Forelimb muscle (tissue), 1 donor: ENCODE measurements at regions not wholly inside any gene's neighbourhood (a gene's known extent, or its start where the extent isn't known, plus 50 kb on each side); places are given as distances from the start of the nearest gene placed in this dataset.

Source experiments
- DNase-seq: peaks from one replicate; pipeline ENCODE4 v3.0.0-alpha.2; 2013; ENCODE audit warnings: low read depth

DNA sequence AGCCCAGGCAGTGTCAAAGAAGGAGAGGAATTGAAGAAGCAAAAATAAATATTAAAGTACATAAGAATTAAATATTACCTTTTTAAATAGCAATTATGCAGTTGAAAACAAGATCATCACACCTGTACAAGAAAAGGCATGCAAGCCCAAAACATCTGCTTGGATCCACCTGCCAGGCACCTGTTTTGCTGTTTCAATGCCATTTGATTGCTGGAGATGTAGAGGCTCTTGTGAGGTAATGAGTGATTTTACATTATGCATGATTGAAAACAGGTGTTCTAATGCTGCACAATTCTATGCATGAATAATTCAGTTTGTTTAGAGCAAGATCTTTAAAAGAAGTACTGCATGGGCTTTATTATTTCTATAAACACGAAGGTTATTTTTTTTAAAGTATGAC is 700.6 kb upstream of the ZEB2 start:
- DNase-seq: no peak

DNA sequence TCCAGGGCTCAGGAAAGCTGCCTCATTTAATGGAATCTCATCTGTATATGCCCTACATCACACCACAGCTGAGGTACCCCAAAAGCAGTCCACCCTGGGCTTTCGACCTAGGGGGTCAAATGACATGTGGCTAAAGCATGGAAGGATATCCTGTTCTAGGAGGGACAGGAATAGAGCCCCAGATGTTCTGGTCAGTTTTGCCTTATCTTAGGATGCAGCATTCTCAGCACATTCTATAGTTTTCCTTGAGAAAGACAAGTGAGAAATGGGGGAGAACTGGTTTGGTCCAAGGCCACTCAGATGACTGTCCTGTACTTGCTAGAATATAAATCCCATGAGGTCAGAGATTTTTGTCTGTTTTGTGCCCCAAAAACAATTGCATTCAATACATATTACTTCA is 688.0 kb upstream of the ZEB2 start:
- no peak for DNase-seq

- no peak for DNase-seq
These were observed 686.8 kb upstream of the ZEB2 start for GRCh38 chr2:145206496-145207281.

GRCh38 chr2:145203891-145204290 is 684.0 kb upstream of the ZEB2 start:
- no peak for DNase-seq

- DNase-seq: no peak
These were observed 680.1 kb upstream of the ZEB2 start for GRCh38 chr2:145199827-145200706.

DNA sequence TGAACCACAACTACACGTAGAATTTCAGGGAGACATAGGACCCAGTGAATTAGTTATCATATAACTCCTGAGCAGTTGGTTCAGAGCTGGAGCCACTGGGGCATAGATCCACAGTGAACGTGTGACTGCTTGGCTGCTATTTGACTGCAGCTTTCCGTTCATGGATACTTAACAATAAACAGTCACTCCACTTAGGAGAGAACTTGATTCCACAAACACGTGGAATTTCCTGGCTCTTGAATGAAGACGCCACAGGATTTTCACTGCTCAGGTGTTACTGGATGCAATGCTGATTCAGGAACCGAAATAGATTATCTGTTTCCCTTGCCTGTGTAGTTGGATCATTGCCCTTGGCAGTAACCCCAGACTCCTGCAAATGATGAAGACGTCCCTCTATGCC is 679.1 kb upstream of the ZEB2 start:
- no peak for DNase-seq

GRCh38 chr2:145198555-145198954 is 678.6 kb upstream of the ZEB2 start:
- DNase-seq: no peak

DNA sequence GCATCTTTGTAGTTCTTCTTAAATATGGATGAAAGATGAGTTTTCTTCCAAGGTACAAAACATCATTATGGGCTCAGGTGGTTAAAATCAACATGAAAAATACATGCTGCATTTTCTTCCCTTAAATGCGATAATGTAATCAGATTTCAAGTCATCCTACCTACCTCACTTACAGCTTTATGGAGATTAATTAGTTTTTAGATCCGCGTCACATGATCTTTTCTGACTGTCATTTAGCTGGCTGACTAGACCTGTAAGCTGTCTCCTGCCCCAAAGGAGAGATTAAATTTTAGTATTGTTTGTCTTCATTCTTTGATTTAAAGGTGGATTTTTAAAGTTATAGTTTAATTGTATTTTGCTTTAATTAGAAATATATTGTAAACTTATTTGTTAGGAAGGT is 678.0 kb upstream of the ZEB2 start:
- DNase-seq: no peak

- DNase-seq: no peak
These were observed 674.8 kb upstream of the ZEB2 start for GRCh38 chr2:145194673-145195072.

GRCh38 chr2:145190031-145190703 is 670.2 kb upstream of the ZEB2 start:
- no peak for DNase-seq

GRCh38 chr2:145186303-145186702 is 666.4 kb upstream of the ZEB2 start:
- no peak for DNase-seq

GRCh38 chr2:145185696-145186095 is 665.8 kb upstream of the ZEB2 start:
- DNase-seq: no peak

DNA sequence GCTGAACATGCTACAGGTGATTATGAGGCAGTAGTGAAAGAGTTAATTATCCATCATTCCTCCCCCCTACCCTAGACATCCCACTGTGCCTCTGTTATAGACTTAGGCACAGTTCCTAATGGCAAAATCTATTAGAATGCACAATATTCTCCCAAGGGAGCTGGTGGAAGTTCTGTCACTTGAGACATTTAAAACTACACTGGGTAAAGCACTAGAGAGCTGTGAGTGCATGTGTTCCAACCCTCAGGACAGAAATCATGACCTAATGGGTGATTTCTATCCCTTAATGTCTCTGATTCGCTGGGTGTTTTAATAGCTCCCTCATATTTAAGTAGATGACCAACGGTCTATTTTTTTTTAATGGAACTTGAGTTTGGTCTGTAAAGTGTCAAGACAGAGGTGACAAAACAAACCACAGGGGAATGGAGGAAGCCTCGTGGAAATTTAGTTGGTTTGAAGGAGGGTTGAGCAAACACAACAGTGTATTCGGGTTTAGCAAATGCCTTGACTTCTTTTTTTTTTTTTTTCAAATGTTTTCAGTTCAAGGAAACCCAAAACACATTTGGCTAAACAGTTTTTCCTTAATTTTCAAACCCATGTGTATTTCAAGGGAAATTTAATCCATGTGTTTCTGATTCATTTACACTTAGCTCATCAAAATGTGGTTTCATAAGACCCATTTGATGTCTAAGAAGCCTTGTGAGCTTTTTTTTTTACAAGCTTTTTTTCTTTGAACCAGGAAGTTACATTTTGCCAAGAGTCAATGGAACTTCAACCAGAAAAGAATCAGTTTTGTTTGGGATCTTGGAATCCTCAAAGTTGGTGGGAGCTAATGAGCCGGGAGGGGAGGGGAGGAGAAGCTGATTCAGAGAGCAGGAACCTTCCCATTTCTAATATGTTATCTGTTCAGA is 665.1 kb upstream of the ZEB2 start:
- no peak for DNase-seq

- DNase-seq: no peak
These were observed 649.4 kb upstream of the ZEB2 start for GRCh38 chr2:145169285-145169684.

DNA sequence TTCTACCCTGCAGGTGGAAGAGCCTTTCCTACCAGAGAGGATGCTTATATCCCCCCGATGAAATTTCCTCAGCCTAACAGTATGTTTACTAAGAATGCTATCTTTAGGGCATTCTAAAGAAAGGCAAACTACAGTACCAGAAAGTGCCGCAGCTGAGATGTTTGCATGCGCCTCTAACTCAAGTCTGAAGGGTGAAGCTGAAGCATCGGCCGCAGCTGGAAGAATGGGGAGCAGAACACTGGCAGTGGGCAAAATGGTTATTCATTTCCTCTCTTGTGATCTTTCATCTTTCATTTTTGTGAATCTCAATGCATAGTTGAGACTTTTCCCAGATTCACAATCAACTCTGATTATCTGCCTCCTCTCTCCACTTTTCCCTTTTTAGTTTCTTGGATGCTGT is 648.2 kb upstream of the ZEB2 start:
- no peak for DNase-seq

DNA sequence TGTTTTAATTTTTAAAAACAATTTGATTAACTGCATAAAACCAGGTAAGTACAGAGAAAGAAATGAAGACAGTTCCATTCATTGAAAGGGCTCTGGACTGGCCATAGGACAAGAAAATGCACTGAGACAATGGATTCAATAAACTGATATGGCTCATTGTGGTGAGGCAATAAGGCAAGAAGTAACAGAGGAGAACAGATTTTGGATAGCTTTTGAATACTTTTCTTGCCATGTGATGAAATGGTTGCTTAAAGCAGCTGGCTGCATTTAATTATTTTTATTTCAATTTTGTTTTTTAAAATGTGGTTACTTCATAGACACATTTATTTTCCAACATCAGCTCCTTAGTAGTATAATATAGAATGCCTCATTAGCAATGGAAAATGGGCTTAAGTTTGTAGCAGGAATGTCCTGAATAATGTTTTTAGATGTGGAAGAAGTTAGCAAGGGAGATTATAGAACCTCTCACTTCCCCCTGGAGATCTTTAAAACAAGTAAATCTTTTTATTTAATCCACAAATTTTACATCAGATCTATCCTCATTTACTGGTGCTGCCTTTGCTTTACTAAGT is 646.9 kb upstream of the ZEB2 start:
- no peak for DNase-seq

DNA sequence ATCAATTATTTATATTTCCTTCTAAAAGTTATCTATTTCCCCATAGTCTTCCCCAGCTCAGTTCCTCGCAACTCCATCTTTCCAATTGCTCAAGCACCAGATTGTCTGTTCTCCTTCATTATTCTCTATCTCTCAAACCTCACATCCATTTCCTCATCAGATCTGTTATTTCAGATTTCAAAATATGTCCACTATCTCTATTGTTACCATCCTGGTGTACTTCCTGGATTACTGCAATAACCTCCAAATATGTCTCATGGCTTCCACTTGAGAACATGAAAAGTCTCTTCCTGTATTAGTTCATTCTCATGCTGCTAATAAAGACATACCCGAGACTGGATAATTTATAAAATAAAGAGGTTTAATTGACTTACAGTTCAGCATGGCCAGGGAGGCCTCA is 641.7 kb upstream of the ZEB2 start:
- no peak for DNase-seq

DNA sequence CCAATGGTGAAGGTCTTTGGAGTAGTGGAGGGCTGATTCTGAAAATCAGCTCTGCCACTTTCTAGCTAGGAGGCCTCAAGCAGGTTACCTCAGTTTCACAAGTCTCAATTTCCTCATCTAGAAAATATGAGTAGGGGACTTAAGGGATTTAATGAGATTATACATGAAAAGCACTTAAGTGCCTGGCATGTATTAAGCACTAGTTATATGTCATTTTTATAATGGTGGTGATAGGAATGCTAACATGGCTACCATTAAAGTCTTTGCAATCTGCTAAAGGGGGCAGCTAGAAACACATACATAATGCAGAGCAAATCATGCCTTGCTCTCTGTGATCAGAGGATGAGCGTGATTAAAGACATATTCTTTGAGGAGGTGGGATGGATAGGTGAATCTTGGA is 640.9 kb upstream of the ZEB2 start:
- DNase-seq: no peak

GRCh38 chr2:145159676-145160075 is 639.8 kb upstream of the ZEB2 start:
- no peak for DNase-seq

DNA sequence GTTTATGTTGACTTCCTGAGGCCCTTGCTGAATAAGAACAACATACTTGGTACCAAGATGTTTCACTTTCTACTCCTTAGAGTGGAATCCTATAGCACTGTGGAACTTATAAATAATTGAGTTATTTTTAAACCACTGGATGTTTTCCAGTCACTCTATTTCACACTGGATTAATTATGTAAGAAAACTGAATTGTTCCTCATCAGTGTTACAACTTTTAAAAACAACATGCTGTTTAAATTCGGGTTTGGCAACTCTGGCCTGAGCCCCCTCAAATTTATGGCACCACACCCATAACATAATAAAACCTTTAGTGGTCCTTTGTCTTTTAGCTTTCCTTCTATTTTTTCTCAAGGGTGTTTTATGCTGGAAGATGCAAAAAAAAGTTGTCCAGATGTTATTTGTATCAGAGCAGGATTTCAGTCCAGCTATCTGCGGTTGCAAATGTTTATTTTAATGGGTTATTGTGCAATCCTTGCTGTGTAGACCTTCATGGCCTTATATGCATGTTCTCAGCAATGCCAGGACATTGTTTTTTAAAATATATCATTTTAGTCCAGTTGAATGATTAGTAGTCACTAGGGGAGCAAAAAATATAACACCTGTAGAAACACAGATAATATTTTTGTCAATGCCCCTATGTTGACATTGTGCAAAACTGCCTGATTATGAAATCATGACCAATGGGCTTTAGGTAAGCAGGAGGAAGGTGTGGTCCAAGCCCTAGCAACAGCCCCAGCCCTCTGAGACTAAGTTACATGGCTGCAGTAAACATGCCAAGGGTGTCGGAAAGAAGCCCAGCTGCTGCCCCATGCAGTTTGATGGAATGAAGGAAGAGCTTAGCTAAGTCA is 638.0 kb upstream of the ZEB2 start:
- DNase-seq: peak; percentile 84
